Loucy (cell line): ENCODE measurements at regions not wholly inside any gene's neighbourhood (a gene's known extent, or its start where the extent isn't known, plus 50 kb on each side); places are given as distances from the start of the nearest gene placed in this dataset.

Source experiments
- H2AFZ ChIP-seq: fragments of 200-600 bp; sonication (generic); 2 replicates; pipeline ENCODE4 v1.6.0; 2016; ENCODE audit warnings: antibody characterized with exemption, mild to moderate bottlenecking, low read length, moderate library complexity
- H3F3A ChIP-seq: fragments of 200-600 bp; 2 replicates; pipeline ENCODE4 v1.6.0; 2016; ENCODE audit warnings: antibody characterized with exemption, low read depth, mild to moderate bottlenecking
- H3K27me3 ChIP-seq: fragments of 200-600 bp; sonication (generic); 2 replicates; pipeline ENCODE4 v1.6.1; 2014; ENCODE audit warnings: low read length, mild to moderate bottlenecking; ENCODE audit not compliant: insufficient read depth, poor library complexity, severe bottlenecking
- H3K36me3 ChIP-seq: fragments of 200-600 bp; sonication (generic); 2 replicates; pipeline ENCODE4 v1.6.1; 2016; ENCODE audit warnings: low read length; ENCODE audit not compliant: insufficient read depth
- H3K4me1 ChIP-seq: fragments of 200-600 bp; sonication (generic); 2 replicates; pipeline ENCODE4 v1.5.1; 2014; ENCODE audit warnings: low read length, mild to moderate bottlenecking; ENCODE audit not compliant: insufficient read depth, poor library complexity, severe bottlenecking
- H3K4me2 ChIP-seq: fragments of 200-600 bp; sonication (generic); 2 replicates; pipeline ENCODE4 v1.6.0; 2014; ENCODE audit warnings: antibody characterized with exemption, low read length, low read depth, mild to moderate bottlenecking; ENCODE audit not compliant: poor library complexity, severe bottlenecking
- H3K4me3 ChIP-seq: fragments of 200-600 bp; sonication (generic); 2 replicates; pipeline ENCODE4 v1.5.1; 2014; ENCODE audit warnings: low read length, mild to moderate bottlenecking, mixed read lengths; ENCODE audit not compliant: poor library complexity, severe bottlenecking
- H3K79me2 ChIP-seq: fragments of 200-600 bp; sonication (generic); 2 replicates; pipeline ENCODE4 v1.6.1; 2014; ENCODE audit warnings: low read length; ENCODE audit not compliant: insufficient read depth
- H3K9ac ChIP-seq: fragments of 200-600 bp; sonication (generic); 2 replicates; pipeline ENCODE4 v1.6.0; 2014; ENCODE audit warnings: mild to moderate bottlenecking, low read depth, low read length, moderate library complexity; ENCODE audit not compliant: poor library complexity, severe bottlenecking
- H3K9me2 ChIP-seq: fragments of 200-600 bp; sonication (generic); replicated peaks from 2 replicates; pipeline ENCODE4 v1.6.1; 2016; ENCODE audit warnings: low read depth, low read length, mixed read lengths
- H3K9me3 ChIP-seq: fragments of 200-600 bp; sonication (generic); 2 replicates; pipeline ENCODE4 v1.6.1; 2014; ENCODE audit warnings: mild to moderate bottlenecking, antibody characterized with exemption, low read length, low read depth; ENCODE audit not compliant: insufficient read depth
- H4K20me1 ChIP-seq: fragments of 200-600 bp; sonication (generic); 2 replicates; pipeline ENCODE4 v1.6.0; 2014; ENCODE audit warnings: antibody characterized with exemption, low read length, mild to moderate bottlenecking; ENCODE audit not compliant: insufficient read depth, poor library complexity, severe bottlenecking
- EZH2phosphoT487 ChIP-seq: fragments of 200-600 bp; IDR thresholded peaks from 2 replicates; pipeline ENCODE4 v1.6.1; 2018; ENCODE audit warnings: antibody characterized with exemption, mild to moderate bottlenecking, moderate library complexity, borderline replicate concordance
- TF ChIP-seq, protein P1 (sequence below): fragments of 200-600 bp; sonication (generic); conservative IDR thresholded peaks from 2 replicates; pipeline ENCODE4 v1.5.1; 2014; ENCODE audit warnings: mild to moderate bottlenecking, antibody characterized with exemption, low read length

DNA sequence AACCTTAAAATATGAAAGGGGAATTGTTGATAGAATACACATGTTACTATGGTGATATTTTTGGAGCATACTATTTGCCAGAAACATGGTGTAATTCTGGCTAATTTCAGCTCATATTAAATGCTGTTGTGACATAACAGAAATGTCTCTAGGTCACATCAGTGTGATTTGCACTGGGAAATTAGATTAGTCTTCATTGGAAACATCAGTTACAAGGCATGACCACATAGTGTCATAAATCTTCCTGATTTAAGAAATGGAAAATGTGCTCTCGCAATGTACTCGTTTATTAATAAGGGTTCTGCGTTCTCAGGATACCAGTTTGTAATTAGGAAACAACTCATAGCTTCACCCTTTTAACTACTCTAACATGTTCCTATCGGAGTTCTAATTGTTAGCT is 72.9 kb upstream of the GYPA start:
- H3K9me3 ChIP-seq: 0 out of 2 replicates have a peak, but pooled peaks cover 5% of the 10 kb centered on the region
- no peaks in the 10 kb centered on the region for H3K36me3 ChIP-seq
- no peaks in the 10 kb centered on the region for H3K27me3 ChIP-seq
- H3K79me2 ChIP-seq: no peaks in the 10 kb centered on the region
- H3K4me1 ChIP-seq: no peaks in the 10 kb centered on the region
- H3K4me2 ChIP-seq: no peak overlapping the region
- H3K9me2 ChIP-seq: no peaks in the 10 kb centered on the region
- TF ChIP-seq EZH2phosphoT487: no peak
- TF ChIP-seq, protein P1, sequence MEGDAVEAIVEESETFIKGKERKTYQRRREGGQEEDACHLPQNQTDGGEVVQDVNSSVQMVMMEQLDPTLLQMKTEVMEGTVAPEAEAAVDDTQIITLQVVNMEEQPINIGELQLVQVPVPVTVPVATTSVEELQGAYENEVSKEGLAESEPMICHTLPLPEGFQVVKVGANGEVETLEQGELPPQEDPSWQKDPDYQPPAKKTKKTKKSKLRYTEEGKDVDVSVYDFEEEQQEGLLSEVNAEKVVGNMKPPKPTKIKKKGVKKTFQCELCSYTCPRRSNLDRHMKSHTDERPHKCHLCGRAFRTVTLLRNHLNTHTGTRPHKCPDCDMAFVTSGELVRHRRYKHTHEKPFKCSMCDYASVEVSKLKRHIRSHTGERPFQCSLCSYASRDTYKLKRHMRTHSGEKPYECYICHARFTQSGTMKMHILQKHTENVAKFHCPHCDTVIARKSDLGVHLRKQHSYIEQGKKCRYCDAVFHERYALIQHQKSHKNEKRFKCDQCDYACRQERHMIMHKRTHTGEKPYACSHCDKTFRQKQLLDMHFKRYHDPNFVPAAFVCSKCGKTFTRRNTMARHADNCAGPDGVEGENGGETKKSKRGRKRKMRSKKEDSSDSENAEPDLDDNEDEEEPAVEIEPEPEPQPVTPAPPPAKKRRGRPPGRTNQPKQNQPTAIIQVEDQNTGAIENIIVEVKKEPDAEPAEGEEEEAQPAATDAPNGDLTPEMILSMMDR: no peak
- no peak overlapping the region for H3K4me3 ChIP-seq
- no peak overlapping the region for H3K9ac ChIP-seq
- no peaks in the 10 kb centered on the region for H4K20me1 ChIP-seq
- H3F3A ChIP-seq: no peaks in the 10 kb centered on the region
- H2AFZ ChIP-seq: no peak overlapping the region

DNA sequence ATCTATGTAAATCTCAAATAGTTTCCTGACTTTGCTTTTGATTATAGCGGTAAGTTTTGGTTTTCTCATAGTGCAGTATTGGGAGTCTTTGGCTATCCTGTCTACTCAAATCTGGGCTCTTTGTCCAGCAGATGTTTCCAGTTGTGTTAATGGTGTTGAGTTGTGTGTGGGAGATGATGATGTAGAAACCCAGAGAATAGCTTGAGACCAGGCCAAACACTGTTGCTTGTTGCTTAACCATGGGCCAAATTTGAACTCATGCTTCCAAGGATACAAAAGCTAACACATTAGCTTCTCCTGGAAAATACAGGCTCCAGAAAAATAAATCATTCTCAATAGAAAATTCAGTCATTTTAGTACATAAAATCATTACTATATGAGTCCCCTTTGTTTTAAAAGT is 82.6 kb upstream of the GYPA start:
- Histone ChIP-seq H4K20me1 (no peaks in the 10 kb centered on the region), H3K79me2 (no peaks in the 10 kb centered on the region), H3K4me2 (no peak overlapping the region), H3K4me3 (no peak overlapping the region), H3K36me3 (no peaks in the 10 kb centered on the region), H3K4me1 (peaks cover 6% of the 10 kb centered on the region), H3K9me3 (no peaks in the 10 kb centered on the region), H2AFZ (no peak overlapping the region), H3K27me3 (no peaks in the 10 kb centered on the region), H3K9ac (no peak overlapping the region), H3F3A (no peaks in the 10 kb centered on the region), H3K9me2 (no peaks in the 10 kb centered on the region)
- no peak for TF ChIP-seq EZH2phosphoT487
- TF ChIP-seq, protein P1: no peak

DNA sequence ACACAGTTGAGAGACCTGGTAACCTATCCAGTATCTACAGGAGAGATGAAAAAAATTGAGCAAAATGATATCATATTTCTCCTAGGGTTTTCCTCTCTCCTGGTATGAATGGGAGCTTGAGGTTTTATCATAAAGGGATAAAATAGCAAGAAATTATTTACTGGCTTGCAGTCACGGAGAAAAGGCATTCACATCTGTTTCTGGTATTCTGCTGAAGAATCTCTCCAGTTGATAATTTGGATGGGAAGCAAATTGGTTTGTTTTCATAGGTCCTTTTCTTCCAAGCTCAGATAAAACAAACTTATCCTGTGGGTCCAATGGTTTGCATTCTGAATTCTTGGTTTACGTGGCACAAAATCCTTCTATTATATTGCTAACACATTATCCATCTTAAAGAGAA is 83.1 kb upstream of the GYPA start:
- Histone ChIP-seq H3F3A (no peaks in the 10 kb centered on the region), H3K4me2 (no peak overlapping the region), H2AFZ (no peak overlapping the region), H3K9me3 (no peaks in the 10 kb centered on the region), H3K9me2 (no peaks in the 10 kb centered on the region), H3K4me3 (no peak overlapping the region), H3K4me1 (peaks cover 6% of the 10 kb centered on the region), H3K36me3 (no peaks in the 10 kb centered on the region), H3K79me2 (no peaks in the 10 kb centered on the region), H3K27me3 (no peaks in the 10 kb centered on the region), H3K9ac (no peak overlapping the region), H4K20me1 (no peaks in the 10 kb centered on the region)
- TF ChIP-seq EZH2phosphoT487: no peak
- TF ChIP-seq, protein P1: no peak
